IgD-negative memory B cell (primary cell): ENCODE measurements at regions not wholly inside any gene's neighbourhood (a gene's known extent, or its start where the extent isn't known, plus 50 kb on each side); places are given as distances from the start of the nearest gene placed in this dataset.

Source experiments
- H3K27ac Mint-ChIP-seq, 3 donors: one replicate each; pipeline ENCODE4 v1.8.0; 2020 to 2022; ENCODE audit warnings: mild to moderate bottlenecking in 3 of 3, mixed read lengths in 3 of 3, moderate library complexity in 1 of 3
- H3K27me3 Mint-ChIP-seq: one replicate; pipeline ENCODE4 v1.8.0; 2021; ENCODE audit warnings: mixed read lengths
- H3K36me3 Mint-ChIP-seq: one replicate; pipeline ENCODE4 v1.8.0; 2020; ENCODE audit warnings: mild to moderate bottlenecking, mixed read lengths
- H3K4me1 Mint-ChIP-seq, 3 donors: one replicate each; pipeline ENCODE4 v1.8.0; 2020 to 2022; ENCODE audit warnings: mixed read lengths in 3 of 3, mild to moderate bottlenecking in 1 of 3
- H3K4me3 Mint-ChIP-seq, 4 donors: one replicate each; pipeline ENCODE4 v1.8.0; 2020 to 2022; ENCODE audit warnings: mild to moderate bottlenecking in 4 of 4, mixed read lengths in 4 of 4, moderate library complexity in 3 of 4
- H3K9me3 Mint-ChIP-seq, 3 donors: one replicate each; pipeline ENCODE4 v1.8.0; 2020 to 2021; ENCODE audit warnings: mixed read lengths in 3 of 3, mild to moderate bottlenecking in 1 of 3

GRCh38 chr1:198472997-198473396 is 67.5 kb downstream of the ATP6V1G3 start:
- Mint-ChIP-seq H3K4me3 (no peak overlapping the region), H3K27me3 (no peaks in the 10 kb centered on the region), H3K4me1 (peaks cover 0 to 6% (median 2%) of the 10 kb centered on the region in 3 donors), H3K9me3 (peaks cover 0 to 15% (median 2%) of the 10 kb centered on the region in 3 donors), H3K27ac (no peak overlapping the region), H3K36me3 (no peaks in the 10 kb centered on the region)

GRCh38 chr1:198472119-198472518 is 68.4 kb downstream of the ATP6V1G3 start:
- Mint-ChIP-seq H3K4me3 (no peak overlapping the region), H3K9me3 (peaks cover 0 to 14% (median 2%) of the 10 kb centered on the region in 3 donors), H3K27me3 (no peaks in the 10 kb centered on the region), H3K27ac (no peak overlapping the region), H3K4me1 (peaks cover 0 to 6% (median 2%) of the 10 kb centered on the region in 3 donors), H3K36me3 (no peaks in the 10 kb centered on the region)

GRCh38 chr1:198467907-198468306 is 72.6 kb downstream of the ATP6V1G3 start:
- no peaks in the 10 kb centered on the region for H3K27me3 Mint-ChIP-seq
- peaks cover 0 to 2% (median 0%) of the 10 kb centered on the region in 3 donors for H3K9me3 Mint-ChIP-seq
- no peak overlapping the region for H3K4me3 Mint-ChIP-seq
- no peak overlapping the region for H3K27ac Mint-ChIP-seq
- H3K36me3 Mint-ChIP-seq, result no peaks in the 10 kb centered on the region
- peaks cover 0 to 2% (median 0%) of the 10 kb centered on the region in 3 donors for H3K4me1 Mint-ChIP-seq

- no peaks in the 10 kb centered on the region for H3K4me1 Mint-ChIP-seq
- no peak overlapping the region for H3K4me3 Mint-ChIP-seq
- H3K36me3 Mint-ChIP-seq, result no peaks in the 10 kb centered on the region
- H3K27me3 Mint-ChIP-seq, result no peaks in the 10 kb centered on the region
- no peak overlapping the region for H3K27ac Mint-ChIP-seq
- no peaks in the 10 kb centered on the region for H3K9me3 Mint-ChIP-seq
Observed at GRCh38 chr1:198467342-198467741, 73.1 kb downstream of the ATP6V1G3 start.

GRCh38 chr1:198465201-198466144 is 75.0 kb downstream of the ATP6V1G3 start:
- H3K9me3 Mint-ChIP-seq, result no peaks in the 10 kb centered on the region
- no peaks in the 10 kb centered on the region for H3K27me3 Mint-ChIP-seq
- no peaks in the 10 kb centered on the region for H3K36me3 Mint-ChIP-seq
- H3K27ac Mint-ChIP-seq, result no peak overlapping the region
- H3K4me1 Mint-ChIP-seq, result no peaks in the 10 kb centered on the region
- H3K4me3 Mint-ChIP-seq, result no peak overlapping the region

- H3K36me3 Mint-ChIP-seq, result no peaks in the 10 kb centered on the region
- H3K4me1 Mint-ChIP-seq, result no peaks in the 10 kb centered on the region
- H3K9me3 Mint-ChIP-seq, result no peaks in the 10 kb centered on the region
- no peak overlapping the region for H3K4me3 Mint-ChIP-seq
- H3K27ac Mint-ChIP-seq, result no peak overlapping the region
- no peaks in the 10 kb centered on the region for H3K27me3 Mint-ChIP-seq
Observed at GRCh38 chr1:198463709-198464108, 76.8 kb downstream of the ATP6V1G3 start.

GRCh38 chr1:198462365-198463019 is 78.0 kb downstream of the ATP6V1G3 start:
- no peak overlapping the region for H3K27ac Mint-ChIP-seq
- no peaks in the 10 kb centered on the region for H3K9me3 Mint-ChIP-seq
- H3K4me1 Mint-ChIP-seq, result no peaks in the 10 kb centered on the region
- H3K4me3 Mint-ChIP-seq, result no peak overlapping the region
- H3K36me3 Mint-ChIP-seq, result no peaks in the 10 kb centered on the region
- H3K27me3 Mint-ChIP-seq, result no peaks in the 10 kb centered on the region

GRCh38 chr1:198455966-198456365 is 84.5 kb downstream of the ATP6V1G3 start:
- no peaks in the 10 kb centered on the region for H3K4me1 Mint-ChIP-seq
- no peaks in the 10 kb centered on the region for H3K27me3 Mint-ChIP-seq
- no peaks in the 10 kb centered on the region for H3K9me3 Mint-ChIP-seq
- no peak overlapping the region for H3K27ac Mint-ChIP-seq
- peaks cover 2% of the 10 kb centered on the region for H3K36me3 Mint-ChIP-seq
- no peak overlapping the region for H3K4me3 Mint-ChIP-seq

GRCh38 chr1:198449727-198450433 is 90.6 kb downstream of the ATP6V1G3 start:
- no peaks in the 10 kb centered on the region for H3K4me1 Mint-ChIP-seq
- H3K36me3 Mint-ChIP-seq, result peaks cover 2% of the 10 kb centered on the region
- peaks cover 2% of the 10 kb centered on the region for H3K27me3 Mint-ChIP-seq
- no peak overlapping the region for H3K4me3 Mint-ChIP-seq
- no peaks in the 10 kb centered on the region for H3K9me3 Mint-ChIP-seq
- H3K27ac Mint-ChIP-seq, result no peak overlapping the region

GRCh38 chr1:198449261-198449660 is 91.2 kb downstream of the ATP6V1G3 start:
- Mint-ChIP-seq H3K4me1 (no peaks in the 10 kb centered on the region), H3K27me3 (peaks cover 2% of the 10 kb centered on the region), H3K9me3 (no peaks in the 10 kb centered on the region), H3K36me3 (peaks cover under 1% of the 10 kb centered on the region), H3K4me3 (no peak overlapping the region), H3K27ac (no peak overlapping the region)

- H3K27ac Mint-ChIP-seq, result no peak overlapping the region
- H3K9me3 Mint-ChIP-seq, result peaks cover 0 to 2% (median 0%) of the 10 kb centered on the region in 3 donors
- no peak overlapping the region for H3K4me3 Mint-ChIP-seq
- H3K4me1 Mint-ChIP-seq, result no peaks in the 10 kb centered on the region
- H3K36me3 Mint-ChIP-seq, result no peaks in the 10 kb centered on the region
- H3K27me3 Mint-ChIP-seq, result peaks cover 6% of the 10 kb centered on the region
Observed at GRCh38 chr1:198447468-198447867, 93.0 kb downstream of the ATP6V1G3 start.

GRCh38 chr1:198445872-198446271 is 94.6 kb downstream of the ATP6V1G3 start:
- Mint-ChIP-seq H3K4me1 (no peaks in the 10 kb centered on the region), H3K36me3 (no peaks in the 10 kb centered on the region)

GRCh38 chr1:198444792-198445191 is 95.7 kb downstream of the ATP6V1G3 start:
- Mint-ChIP-seq H3K4me1 (no peaks in the 10 kb centered on the region), H3K27me3 (peaks cover 6% of the 10 kb centered on the region), H3K27ac (no peak overlapping the region), H3K36me3 (peaks cover under 1% of the 10 kb centered on the region), H3K9me3 (peaks cover 0 to 2% (median 0%) of the 10 kb centered on the region in 3 donors), H3K4me3 (no peak overlapping the region)

More at GRCh38 chr1:198445872-198446271, 94.6 kb downstream of the ATP6V1G3 start:
- Mint-ChIP-seq H3K27me3 (peaks cover 6% of the 10 kb centered on the region), H3K4me3 (no peak overlapping the region), H3K27ac (no peak overlapping the region), H3K9me3 (peaks cover 0 to 2% (median 0%) of the 10 kb centered on the region in 3 donors)

- H3K27ac Mint-ChIP-seq, result no peak overlapping the region
- no peak overlapping the region for H3K4me3 Mint-ChIP-seq
- H3K27me3 Mint-ChIP-seq, result peaks cover 8% of the 10 kb centered on the region
- peaks cover 4% of the 10 kb centered on the region for H3K36me3 Mint-ChIP-seq
- H3K9me3 Mint-ChIP-seq, result peaks cover 0 to 2% (median 0%) of the 10 kb centered on the region in 3 donors
- H3K4me1 Mint-ChIP-seq, result no peaks in the 10 kb centered on the region
Observed at GRCh38 chr1:198443365-198444233, 96.9 kb downstream of the ATP6V1G3 start.
